ENCODE measurements at regions not wholly inside any gene's neighbourhood (a gene's known extent, or its start where the extent isn't known, plus 50 kb on each side); places are given as distances from the start of the nearest gene placed in this dataset.
"Not testable (repeated sequence)": the region's sequence is repeated elsewhere in the genome, so short reads cannot be mapped to it uniquely, and the experiment has no call there.

DNA sequence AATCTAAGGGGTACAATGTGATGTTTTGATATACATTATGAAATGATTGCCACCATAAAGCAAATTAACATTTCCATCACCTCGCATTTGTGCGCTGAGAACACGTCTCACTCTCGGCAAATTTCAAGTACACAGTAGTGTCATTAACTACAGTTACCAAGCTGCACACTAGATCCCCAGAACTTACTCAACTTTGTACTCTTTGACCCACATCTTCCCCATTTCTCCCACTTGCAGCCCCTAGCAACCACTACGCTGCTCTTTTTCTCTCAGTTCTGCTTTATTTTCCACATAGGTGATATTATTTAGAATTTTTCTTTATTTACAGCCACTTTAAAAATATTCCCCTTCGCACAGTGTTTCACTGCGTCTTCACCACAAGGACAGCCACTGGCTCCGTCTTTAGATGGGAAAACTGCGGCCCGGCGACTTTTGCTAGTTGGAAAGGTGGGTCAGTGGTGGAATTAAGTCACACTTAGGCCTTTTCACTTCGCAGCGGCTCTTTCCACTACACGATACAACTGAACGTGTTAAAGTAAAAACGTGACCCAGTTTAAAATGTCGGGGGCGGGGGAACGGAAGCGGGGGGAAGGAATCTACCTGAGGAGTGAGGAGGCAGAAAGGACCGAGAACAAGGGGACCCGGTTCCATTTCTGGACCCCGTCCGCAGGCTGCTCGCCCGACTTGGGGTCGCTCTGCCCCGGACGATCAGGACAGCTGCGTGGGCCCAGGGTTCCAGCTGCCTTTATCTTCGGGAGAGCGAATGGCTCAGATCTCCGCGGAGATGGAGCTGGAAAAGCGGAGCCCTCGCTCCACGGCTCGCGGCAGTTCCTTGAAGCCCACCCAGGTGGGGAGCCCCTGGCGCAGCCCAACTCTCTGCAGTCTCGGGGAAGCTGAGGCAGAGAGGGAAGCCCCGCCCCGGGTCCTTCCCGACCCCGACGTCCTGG lies 486.1 kb downstream of the UQCRFS1 start:
- no peak for DNase-seq

DNA sequence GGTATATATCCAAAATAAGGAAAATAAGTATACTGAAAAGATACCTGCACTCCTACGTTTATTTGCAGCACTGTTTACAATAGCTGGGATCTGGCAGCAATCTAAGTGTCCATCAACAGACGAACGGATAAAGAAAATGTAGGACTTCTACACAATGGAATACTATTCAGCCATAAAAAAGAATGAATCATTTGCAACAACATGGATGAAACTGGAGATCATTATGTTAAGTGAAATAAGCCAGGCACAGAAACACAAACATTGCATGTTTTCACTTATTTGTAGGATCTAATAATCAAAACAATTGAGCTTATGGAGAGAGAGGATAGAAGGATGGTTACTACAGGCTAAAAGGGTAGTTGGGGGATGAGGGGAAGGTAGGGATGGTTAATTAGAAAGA lies 494.0 kb downstream of the UQCRFS1 start:
- no peak for DNase-seq

DNA sequence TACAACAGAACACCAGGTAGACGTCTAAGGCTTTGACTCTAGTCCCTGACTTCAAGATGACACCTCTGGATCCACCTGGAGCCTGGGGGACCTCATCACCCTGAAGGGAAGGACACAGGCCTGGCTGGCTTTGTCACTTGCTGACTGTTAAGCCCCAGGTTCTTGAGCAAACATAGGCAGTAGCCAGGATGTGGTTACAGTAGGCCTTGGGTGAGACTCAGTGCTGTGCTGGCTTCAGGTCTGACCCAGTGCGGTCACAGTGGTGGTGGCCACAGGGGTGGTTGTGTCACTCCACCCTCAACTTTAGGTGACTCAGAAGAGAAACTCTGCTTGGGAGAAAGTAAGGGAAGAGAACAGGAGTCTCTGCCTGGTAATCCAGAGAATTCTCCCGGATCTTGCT lies 497.8 kb downstream of the UQCRFS1 start:
- no peak for DNase-seq

DNA sequence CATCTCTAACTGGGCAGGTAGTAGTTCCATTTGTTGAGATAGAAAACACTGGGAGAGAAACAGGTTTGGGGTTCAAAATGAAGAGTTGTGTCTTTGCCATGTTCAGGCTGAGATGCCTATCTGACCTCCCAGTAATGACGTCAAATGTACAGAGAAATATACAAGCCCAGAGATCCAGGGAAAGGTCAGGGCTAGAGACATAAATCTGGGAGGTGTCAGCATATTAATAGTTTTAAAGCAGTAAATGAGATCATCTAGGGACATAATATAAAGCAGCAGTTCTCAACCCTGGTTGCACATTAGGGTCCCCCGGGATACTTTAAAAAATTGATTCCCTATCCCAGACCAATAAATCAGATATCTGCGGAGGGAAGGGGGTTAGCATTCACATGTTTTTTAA lies 501.5 kb downstream of the UQCRFS1 start:
- DNase-seq, result no peak

GRCh38 chr19:28710278-28710677 lies 502.7 kb downstream of the UQCRFS1 start:
- DNase-seq, result peak; percentile 60

GRCh38 chr19:28706693-28707092 lies 506.3 kb downstream of the UQCRFS1 start:
- no peak for DNase-seq

DNA sequence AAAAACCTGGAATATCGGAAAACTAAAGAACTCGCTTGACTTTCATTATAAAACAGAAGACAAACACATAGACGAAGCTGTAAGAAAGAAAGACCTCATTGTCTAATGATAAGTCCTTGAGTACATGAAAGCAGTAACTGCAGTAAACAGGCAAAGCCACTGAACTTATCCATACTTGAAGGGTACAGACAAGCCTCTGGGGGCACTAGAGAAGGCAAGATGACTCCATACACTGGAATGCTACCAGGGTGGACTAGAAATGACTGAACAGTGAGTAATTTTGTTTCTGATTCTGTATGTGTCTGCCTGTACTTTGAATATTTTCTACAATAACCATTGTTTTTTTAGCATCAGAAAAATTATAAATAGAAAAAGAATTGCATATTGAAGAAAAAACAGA lies 507.9 kb downstream of the UQCRFS1 start:
- DNase-seq, result no peak

- DNase-seq, result no peak
These were observed 509.5 kb downstream of the UQCRFS1 start for GRCh38 chr19:28703400-28703956.

DNA sequence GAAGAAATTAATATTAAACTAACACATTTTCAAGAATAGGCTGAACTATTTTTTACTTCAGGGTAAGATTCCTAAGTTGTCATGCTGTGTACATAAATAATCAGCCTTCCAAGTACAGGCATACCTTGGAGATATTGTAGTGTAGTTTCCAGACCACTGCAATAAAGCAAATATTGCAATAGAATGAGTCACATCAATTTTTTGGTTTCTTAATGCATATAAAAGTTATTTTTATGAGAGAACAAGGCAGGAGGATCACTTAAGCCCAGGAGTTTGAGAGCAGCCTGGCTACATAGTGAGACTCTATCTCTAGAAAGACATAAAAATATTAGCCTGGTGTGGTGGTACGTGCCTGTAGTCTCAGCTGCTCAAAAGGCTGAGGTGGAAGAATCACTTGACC lies 511.5 kb downstream of the UQCRFS1 start:
- DNase-seq, result no peak

DNA sequence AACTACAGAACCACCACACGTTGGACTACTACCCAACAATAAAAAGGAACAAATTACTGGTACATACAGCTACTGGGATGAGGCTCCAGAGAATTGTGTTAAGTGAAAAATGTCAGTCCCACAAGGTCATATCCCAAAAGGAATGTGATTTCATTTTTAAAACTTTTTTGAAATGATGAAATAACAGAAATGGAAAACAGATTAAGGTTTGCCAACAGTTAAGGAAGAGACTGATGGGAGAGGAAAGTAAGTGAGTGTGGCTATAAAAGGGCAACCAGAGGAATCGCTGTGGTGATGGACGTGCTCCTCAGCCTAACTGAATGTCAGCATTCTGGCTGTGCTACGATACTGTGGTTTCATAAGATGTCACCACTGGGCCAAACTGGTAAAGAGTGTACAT lies 512.8 kb downstream of the UQCRFS1 start:
- DNase-seq, result no peak

GRCh38 chr19:28697308-28697707 lies 515.6 kb downstream of the UQCRFS1 start:
- no peak for DNase-seq

GRCh38 chr19:28694812-28695211 lies 518.1 kb downstream of the UQCRFS1 start:
- DNase-seq, result no peak

DNA sequence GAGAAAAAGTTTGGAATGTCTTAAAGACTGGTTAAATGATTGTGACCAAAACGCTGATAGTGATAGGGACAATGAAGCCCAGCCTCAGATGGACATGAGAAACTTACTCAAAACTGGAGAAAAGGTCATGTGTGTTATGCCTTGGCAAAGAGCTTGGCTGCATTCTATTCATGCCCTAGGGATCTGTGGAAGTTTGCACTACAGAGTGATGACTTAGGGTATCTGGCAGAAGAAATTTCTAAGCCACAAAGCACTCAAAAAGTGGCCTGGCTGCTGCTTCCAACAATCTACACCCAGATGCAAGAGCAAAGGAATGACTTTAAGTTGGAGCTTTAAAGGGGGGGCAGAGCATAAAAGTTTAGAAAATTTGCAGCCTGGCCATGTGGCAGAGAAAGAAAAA lies 521.3 kb downstream of the UQCRFS1 start:
- no peak for DNase-seq

GRCh38 chr19:28689464-28689863 lies 523.5 kb downstream of the UQCRFS1 start:
- DNase-seq, result not testable (repeated sequence)

- no peak for DNase-seq
These were observed 525.7 kb downstream of the UQCRFS1 start for GRCh38 chr19:28687296-28687695.

GRCh38 chr19:28686756-28687155 lies 526.2 kb downstream of the UQCRFS1 start:
- DNase-seq, result no peak

GRCh38 chr19:28685802-28686201 lies 527.1 kb downstream of the UQCRFS1 start:
- DNase-seq, result no peak

- DNase-seq, result not testable (repeated sequence)
These were observed 527.9 kb downstream of the UQCRFS1 start for GRCh38 chr19:28685077-28685476.

DNA sequence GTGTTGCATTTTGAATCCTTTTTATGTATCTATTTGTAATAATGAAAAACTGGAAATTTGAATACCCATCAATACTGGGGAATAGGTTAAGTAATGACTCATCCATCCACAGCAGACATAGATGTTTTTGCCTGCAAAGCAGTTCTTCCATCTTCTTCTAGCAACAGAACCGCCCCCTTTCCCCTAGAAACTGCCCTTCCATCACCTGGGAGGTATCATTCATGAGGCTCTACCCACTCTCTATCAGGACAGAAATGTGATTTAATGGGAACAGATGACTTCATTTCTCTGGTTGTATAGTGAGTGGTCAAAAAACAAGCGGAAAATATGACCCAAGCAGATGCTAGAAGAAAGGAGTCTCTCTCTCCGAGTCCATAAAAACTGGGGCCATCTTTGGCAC lies 532.8 kb downstream of the UQCRFS1 start:
- no peak for DNase-seq

DNA sequence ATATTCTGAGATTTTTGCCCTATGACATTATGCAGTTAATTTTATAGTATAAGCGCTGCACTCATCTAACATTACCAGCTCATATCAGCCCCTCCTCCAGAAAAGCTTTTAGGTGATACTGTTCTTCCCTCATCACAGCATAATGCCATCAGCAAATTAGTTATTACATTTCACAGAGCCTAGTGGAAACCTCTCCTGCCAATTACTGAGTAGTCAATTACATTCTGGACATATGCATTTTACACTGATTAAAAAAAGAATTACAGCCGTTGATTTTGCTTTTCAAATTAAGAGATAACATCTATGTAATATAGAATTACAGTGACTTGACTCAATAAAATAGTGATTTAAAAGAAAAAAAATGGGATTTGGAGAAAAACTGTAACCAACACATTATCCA lies 542.1 kb downstream of the UQCRFS1 start:
- DNase-seq, result no peak

DNA sequence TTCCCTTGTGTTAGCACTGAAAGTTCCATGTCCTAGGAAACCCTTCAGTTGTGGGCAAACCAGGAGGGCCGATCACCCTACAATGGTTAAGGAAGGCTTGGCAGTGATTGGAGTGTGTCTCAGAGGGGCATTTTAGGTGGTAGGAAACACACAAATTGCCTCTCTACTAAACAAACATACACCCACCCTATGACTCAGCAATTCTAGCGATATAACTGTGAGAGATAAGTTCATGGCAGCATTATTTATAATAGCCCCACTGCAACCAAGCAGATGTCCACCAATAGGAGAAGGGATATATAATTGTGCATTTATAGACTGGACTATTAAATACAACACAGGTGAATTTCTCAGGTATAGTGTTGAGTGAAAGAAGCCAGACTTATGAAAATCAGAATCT lies 543.1 kb downstream of the UQCRFS1 start:
- DNase-seq, result no peak

DNA sequence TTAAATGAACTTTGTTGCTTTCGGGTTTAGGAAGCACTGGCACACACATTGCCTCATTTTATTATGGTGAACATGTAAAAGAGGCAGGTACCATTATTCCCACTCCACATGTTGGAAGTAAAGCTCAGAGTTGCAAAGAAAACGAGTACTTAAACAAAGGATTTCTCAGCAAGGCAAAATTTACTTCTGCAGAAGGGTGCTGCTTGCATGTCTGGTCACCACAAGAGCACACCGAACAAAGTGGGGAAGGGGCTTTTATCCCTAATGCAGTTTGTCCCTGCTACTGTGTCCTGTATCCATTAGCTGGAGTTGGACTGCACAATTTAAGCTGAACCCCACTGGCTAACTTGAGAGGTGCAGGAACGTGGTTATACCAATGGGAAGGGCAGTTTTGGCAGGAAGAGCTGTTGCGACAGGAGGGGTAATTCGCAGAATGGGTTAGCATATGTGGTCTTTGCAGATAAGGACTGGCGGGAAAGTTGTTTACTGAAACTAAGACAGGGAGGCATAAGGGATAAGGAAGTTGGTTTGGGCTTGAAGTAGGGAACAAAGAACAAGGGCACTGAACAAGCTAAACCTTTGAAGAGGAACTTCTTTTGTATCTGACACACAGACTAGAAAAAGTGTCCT lies 545.5 kb downstream of the UQCRFS1 start:
- no peak for DNase-seq

DNA sequence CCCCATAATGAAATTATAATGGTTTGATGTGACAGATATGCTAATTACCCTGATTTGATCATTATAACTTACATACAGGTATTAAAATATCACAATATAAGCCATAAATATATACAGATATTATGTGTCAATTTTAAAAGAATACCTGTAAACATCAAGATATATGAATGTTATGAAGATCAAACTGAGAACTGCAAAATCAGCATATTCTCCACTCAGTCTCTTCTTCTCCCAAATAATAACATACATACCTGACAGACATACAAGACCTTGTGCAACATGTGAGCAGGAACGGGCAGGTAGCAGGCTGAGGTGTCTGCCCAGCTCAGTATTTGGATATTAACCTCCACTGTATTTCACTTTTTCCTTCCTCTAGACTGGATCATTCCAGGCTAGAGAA lies 547.2 kb downstream of the UQCRFS1 start:
- DNase-seq, result no peak

DNA sequence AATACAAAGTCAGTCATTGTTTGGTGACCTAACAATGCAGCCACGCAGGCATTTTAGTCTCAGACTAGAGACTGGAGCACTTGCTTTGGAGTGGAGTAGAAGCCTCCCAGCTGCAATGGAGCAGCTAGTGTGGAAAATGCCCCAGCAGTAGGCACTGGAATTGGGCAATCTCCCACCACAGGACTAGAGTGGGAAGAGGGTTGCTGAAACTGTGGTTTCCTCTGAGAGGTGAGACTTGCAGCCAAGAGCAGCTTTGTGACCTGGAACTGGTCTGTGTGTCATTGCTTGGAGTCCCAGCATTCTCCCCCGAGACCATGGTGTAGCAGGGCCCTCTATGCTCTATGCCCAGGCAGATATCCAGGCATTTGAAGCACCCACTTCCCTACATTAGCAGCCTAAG lies 556.3 kb downstream of the UQCRFS1 start:
- no peak for DNase-seq

Measured in activated CD4-positive, alpha-beta T cell treated with anti-CD3 and anti-CD28 coated beads, Interleukin-10, Interleukin-2, amounts not matched to agents 100 ng/mL and 50 ng/mL, durations not matched to agents 16 hours and 8 hours (primary cell).